ENCODE measurements at regions not wholly inside any gene's neighbourhood (a gene's known extent, or its start where the extent isn't known, plus 50 kb on each side); places are given as distances from the start of the nearest gene placed in this dataset.

DNA sequence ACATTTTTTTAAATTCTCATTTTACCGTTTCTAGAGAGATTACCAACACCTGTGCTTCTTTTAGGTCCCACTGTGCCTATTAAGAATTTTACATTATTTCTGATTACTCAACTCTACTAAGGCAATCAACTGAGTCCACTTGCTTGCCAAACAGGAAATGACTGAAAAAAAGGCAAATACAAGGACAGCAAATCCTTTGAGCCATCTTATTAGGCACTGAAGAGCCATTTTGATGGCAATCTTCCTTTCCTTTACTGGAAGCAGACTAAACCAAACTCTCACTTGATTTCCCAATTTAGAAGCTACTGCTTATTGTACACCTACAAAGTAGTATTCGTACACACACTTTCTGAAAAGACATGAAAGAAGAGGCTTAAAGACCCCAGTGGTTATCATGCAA, 121.4 kb upstream of the COL3A1 start:
- Histone ChIP-seq H2AFZ (ENCODE audit: low read depth, low read length, severe bottlenecking) (no peak overlapping the region), H4K20me1 (ENCODE audit: low read depth, low read length) (no peaks in the 10 kb centered on the region), H3K4me2 (ENCODE audit: low read depth, low read length, poor library complexity, severe bottlenecking) (no peak overlapping the region), H3K9me3 (ENCODE audit: insufficient read depth, low read length) (no peaks in the 10 kb centered on the region), H3K4me3 (ENCODE audit: insufficient read depth, low read length, poor library complexity, severe bottlenecking) (no peak overlapping the region), H3K79me2 (ENCODE audit: insufficient read depth, low read length) (no peaks in the 10 kb centered on the region), H3K9ac (ENCODE audit: low read length) (no peak overlapping the region), H3K27me3 (ENCODE audit: low read length) (no peaks in the 10 kb centered on the region), H3F3A (ENCODE audit: insufficient read depth) (no peaks in the 10 kb centered on the region), H3K36me3 (ENCODE audit: low read length) (no peaks in the 10 kb centered on the region), H3K27ac (ENCODE audit: low read depth, low read length) (no peak overlapping the region), H3K9me2 (replicated peaks; ENCODE audit: insufficient read depth, low read length) (no peaks in the 10 kb centered on the region; the same call in 1 of the 2 replicates)
- TF ChIP-seq, protein P1, sequence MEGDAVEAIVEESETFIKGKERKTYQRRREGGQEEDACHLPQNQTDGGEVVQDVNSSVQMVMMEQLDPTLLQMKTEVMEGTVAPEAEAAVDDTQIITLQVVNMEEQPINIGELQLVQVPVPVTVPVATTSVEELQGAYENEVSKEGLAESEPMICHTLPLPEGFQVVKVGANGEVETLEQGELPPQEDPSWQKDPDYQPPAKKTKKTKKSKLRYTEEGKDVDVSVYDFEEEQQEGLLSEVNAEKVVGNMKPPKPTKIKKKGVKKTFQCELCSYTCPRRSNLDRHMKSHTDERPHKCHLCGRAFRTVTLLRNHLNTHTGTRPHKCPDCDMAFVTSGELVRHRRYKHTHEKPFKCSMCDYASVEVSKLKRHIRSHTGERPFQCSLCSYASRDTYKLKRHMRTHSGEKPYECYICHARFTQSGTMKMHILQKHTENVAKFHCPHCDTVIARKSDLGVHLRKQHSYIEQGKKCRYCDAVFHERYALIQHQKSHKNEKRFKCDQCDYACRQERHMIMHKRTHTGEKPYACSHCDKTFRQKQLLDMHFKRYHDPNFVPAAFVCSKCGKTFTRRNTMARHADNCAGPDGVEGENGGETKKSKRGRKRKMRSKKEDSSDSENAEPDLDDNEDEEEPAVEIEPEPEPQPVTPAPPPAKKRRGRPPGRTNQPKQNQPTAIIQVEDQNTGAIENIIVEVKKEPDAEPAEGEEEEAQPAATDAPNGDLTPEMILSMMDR (IDR thresholded peaks at IDR 0.05; ENCODE audit: insufficient read depth, low read length, poor library complexity, severe bottlenecking) = no peak
- TF ChIP-seq EZH2phosphoT487 (conservative IDR thresholded peaks at IDR 0.05; ENCODE audit: low read length) = no peak

DNA sequence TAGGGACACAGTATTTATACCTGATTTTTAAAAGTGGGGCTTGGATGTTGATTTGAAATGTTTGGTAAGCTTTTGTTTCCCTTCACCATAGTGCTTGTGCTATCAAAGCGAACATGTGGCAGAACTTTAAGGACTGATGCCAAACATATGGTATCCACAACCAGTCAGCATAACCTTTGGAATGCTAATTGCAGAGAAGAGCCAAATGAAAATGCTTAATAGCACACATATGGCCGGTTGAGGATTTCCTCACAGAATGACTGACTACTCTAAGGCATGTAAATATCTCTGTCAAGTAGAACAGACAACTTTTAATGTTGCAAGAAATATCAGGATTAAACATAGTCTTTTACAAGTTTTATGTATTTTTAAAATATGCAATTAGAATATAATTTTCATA, 120.9 kb upstream of the COL3A1 start:
- no peaks in the 10 kb centered on the region; the same call in 1 of the 2 replicates for H3K9me2 ChIP-seq (replicated peaks; ENCODE audit: insufficient read depth, low read length)
- H3K79me2 ChIP-seq (ENCODE audit: insufficient read depth, low read length) = no peaks in the 10 kb centered on the region
- H4K20me1 ChIP-seq (ENCODE audit: low read depth, low read length) = no peaks in the 10 kb centered on the region
- H3K9ac ChIP-seq (ENCODE audit: low read length) = no peak overlapping the region
- H3K9me3 ChIP-seq (ENCODE audit: insufficient read depth, low read length) = no peaks in the 10 kb centered on the region
- H3K27me3 ChIP-seq (ENCODE audit: low read length) = no peaks in the 10 kb centered on the region
- no peaks in the 10 kb centered on the region for H3F3A ChIP-seq (ENCODE audit: insufficient read depth)
- TF ChIP-seq, protein P1 (IDR thresholded peaks at IDR 0.05; ENCODE audit: insufficient read depth, low read length, poor library complexity, severe bottlenecking) = no peak
- no peak for TF ChIP-seq EZH2phosphoT487 (conservative IDR thresholded peaks at IDR 0.05; ENCODE audit: low read length)
- no peak overlapping the region for H3K27ac ChIP-seq (ENCODE audit: low read depth, low read length)
- H3K4me2 ChIP-seq (ENCODE audit: low read depth, low read length, poor library complexity, severe bottlenecking) = no peak overlapping the region
- H3K4me3 ChIP-seq (ENCODE audit: insufficient read depth, low read length, poor library complexity, severe bottlenecking) = no peak overlapping the region
- H3K36me3 ChIP-seq (ENCODE audit: low read length) = no peaks in the 10 kb centered on the region
- no peak overlapping the region for H2AFZ ChIP-seq (ENCODE audit: low read depth, low read length, severe bottlenecking)

DNA sequence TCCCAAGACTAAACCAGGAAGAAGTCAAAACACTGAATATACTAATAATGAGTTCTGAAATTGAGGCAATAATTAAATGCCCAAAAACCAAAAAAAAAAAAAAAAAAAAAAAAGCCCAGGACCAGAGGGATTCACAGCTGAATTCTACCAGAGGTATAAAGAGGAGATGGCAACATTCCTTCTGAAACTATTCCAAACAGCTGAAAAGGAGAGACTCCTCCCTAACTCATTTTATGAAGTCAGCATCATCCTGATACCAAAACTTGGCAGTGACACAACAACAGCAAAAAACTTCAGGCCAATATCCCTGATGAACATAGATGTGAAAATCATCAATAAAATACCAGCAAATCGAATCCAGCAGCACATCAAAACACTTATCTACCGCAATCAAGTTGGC, 108.5 kb upstream of the COL3A1 start:
- no peaks in the 10 kb centered on the region for H3K9me2 ChIP-seq (replicated peaks; ENCODE audit: insufficient read depth, low read length)
- no peaks in the 10 kb centered on the region for H3K9me3 ChIP-seq (ENCODE audit: insufficient read depth, low read length)
- TF ChIP-seq EZH2phosphoT487 (conservative IDR thresholded peaks at IDR 0.05; ENCODE audit: low read length) = no peak
- TF ChIP-seq, protein P1 (IDR thresholded peaks at IDR 0.05; ENCODE audit: insufficient read depth, low read length, poor library complexity, severe bottlenecking) = no peak
- H3K27ac ChIP-seq (ENCODE audit: low read depth, low read length) = no peak overlapping the region
- no peaks in the 10 kb centered on the region for H4K20me1 ChIP-seq (ENCODE audit: low read depth, low read length)
- no peak overlapping the region for H3K4me2 ChIP-seq (ENCODE audit: low read depth, low read length, poor library complexity, severe bottlenecking)
- no peaks in the 10 kb centered on the region for H3F3A ChIP-seq (ENCODE audit: insufficient read depth)
- H3K79me2 ChIP-seq (ENCODE audit: insufficient read depth, low read length) = no peaks in the 10 kb centered on the region
- H2AFZ ChIP-seq (ENCODE audit: low read depth, low read length, severe bottlenecking) = no peak overlapping the region
- no peak overlapping the region for H3K9ac ChIP-seq (ENCODE audit: low read length)
- no peak overlapping the region for H3K4me3 ChIP-seq (ENCODE audit: insufficient read depth, low read length, poor library complexity, severe bottlenecking)
- H3K36me3 ChIP-seq (ENCODE audit: low read length) = no peaks in the 10 kb centered on the region
- H3K27me3 ChIP-seq (ENCODE audit: low read length) = no peaks in the 10 kb centered on the region

All from SU-DHL-6 (cell line).